ENCODE measurements at regions not wholly inside any gene's neighbourhood (a gene's known extent, or its start where the extent isn't known, plus 50 kb on each side); places are given as distances from the start of the nearest gene placed in this dataset.
"Not testable (repeated sequence)": the region's sequence is repeated elsewhere in the genome, so short reads cannot be mapped to it uniquely, and the experiment has no call there.

GRCh38 chr1:206333897-206334296 lies 130.6 kb downstream of the SRGAP2 start:
- not testable (repeated sequence) for TF ChIP-seq EP300 (IDR thresholded peaks at IDR 0.05; ENCODE audit: borderline replicate concordance in 1 of 2, low read depth in 2 of 2, low read length in 2 of 2); CTCF (IDR thresholded peaks at IDR 0.05; ENCODE audit: control extremely low read depth in 1 of 3, insufficient read depth in 1 of 3, low read depth in 1 of 3, low read length in 3 of 3); POLR2AphosphoS5 (IDR thresholded peaks at IDR 0.05; ENCODE audit: low read depth, low read length); BACH1 (IDR thresholded peaks at IDR 0.05; ENCODE audit: low read length); BRCA1 (IDR thresholded peaks at IDR 0.05; ENCODE audit: low read depth, low read length); NANOG (IDR thresholded peaks at IDR 0.05; ENCODE audit: insufficient read depth, low read depth, low read length, poor library complexity, severe bottlenecking); POLR2A (IDR thresholded peaks at IDR 0.05; ENCODE audit: control extremely low read depth in 1 of 2, low read depth in 2 of 2, low read length in 2 of 2); EGR1 (IDR thresholded peaks at IDR 0.05; ENCODE audit: borderline replicate concordance, low read depth, low read length); SIN3A (conservative IDR thresholded peaks at IDR 0.05 in 1 of 2, IDR thresholded peaks at IDR 0.05 in 1 of 2; ENCODE audit: low read depth in 1 of 2, low read length in 2 of 2); SUZ12 (IDR thresholded peaks at IDR 0.05; ENCODE audit: low read length); NRF1 (IDR thresholded peaks at IDR 0.05; ENCODE audit: low read depth, low read length)

Data from H1 (cell line).